GM10266 (cell line): ENCODE measurements at regions not wholly inside any gene's neighbourhood (a gene's known extent, or its start where the extent isn't known, plus 50 kb on each side); places are given as distances from the start of the nearest gene placed in this dataset.

Experiments
- DNase-seq: peaks from one replicate; pipeline ENCODE4 v3.0.0; 2012; ENCODE audit errors: extremely low spot score
- TF ChIP-seq, protein P1 (sequence below): IDR thresholded peaks from 2 replicates; pipeline ENCODE4 v1.5.1; 2012; ENCODE audit warnings: mild to moderate bottlenecking, low read depth; ENCODE audit not compliant: control insufficient read depth, insufficient read depth; ENCODE audit errors: missing control alignments

DNA sequence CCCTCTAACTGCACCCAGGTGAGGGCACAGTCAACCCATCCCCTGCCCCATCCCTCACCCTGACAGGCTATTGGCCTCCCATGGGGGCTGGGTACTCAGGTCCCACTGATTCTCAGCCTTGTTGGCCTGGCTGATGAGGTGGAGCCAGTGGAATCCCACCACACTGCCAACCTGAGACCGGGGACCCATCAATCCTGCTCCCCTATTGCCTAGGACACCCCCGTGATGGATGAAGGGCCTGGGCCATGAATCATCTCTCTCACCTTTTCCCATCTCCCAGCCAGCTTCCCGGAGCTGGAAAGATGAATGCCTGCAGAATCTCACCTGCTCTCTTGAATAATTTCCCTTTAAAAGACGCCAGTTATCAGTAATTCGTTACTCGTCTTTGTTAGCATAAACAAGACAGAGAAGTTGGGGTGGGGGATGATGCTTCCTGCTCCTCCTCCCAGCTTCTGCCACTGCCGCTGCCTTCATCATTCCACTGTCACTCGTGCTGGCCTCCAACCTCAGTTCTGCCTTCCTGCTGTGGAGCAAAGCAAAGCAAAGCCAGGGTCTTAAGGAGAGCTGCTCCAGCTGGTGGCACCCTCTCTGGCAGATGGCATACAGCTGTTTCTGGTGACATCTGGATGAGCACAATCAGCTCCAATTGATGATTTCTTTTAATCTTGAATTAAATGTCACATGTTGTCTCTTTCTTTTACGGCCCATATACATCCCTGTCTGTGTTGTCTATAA is 204.0 kb upstream of the NECTIN1 start:
- TF ChIP-seq, protein P1, sequence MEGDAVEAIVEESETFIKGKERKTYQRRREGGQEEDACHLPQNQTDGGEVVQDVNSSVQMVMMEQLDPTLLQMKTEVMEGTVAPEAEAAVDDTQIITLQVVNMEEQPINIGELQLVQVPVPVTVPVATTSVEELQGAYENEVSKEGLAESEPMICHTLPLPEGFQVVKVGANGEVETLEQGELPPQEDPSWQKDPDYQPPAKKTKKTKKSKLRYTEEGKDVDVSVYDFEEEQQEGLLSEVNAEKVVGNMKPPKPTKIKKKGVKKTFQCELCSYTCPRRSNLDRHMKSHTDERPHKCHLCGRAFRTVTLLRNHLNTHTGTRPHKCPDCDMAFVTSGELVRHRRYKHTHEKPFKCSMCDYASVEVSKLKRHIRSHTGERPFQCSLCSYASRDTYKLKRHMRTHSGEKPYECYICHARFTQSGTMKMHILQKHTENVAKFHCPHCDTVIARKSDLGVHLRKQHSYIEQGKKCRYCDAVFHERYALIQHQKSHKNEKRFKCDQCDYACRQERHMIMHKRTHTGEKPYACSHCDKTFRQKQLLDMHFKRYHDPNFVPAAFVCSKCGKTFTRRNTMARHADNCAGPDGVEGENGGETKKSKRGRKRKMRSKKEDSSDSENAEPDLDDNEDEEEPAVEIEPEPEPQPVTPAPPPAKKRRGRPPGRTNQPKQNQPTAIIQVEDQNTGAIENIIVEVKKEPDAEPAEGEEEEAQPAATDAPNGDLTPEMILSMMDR: no peak
- no peak for DNase-seq

DNA sequence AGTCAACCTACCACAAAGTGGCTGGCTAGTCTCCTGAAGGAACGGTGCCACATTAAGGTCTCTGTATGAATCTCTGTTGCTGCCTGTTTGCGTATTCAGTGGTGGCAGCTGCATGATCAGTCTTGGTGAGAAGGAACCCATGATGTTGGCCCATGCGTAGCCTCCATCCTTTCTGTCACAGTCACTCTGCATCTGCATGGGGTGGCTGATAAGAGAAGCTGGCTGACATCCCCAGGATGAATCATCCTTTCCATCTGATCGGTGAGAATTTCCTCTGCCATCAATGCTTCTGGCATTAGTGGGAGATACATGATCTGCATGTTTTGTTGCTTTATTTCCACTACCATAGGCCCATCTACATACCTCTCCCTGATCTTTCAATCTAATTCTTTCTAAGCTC is 199.0 kb upstream of the NECTIN1 start:
- no peak for DNase-seq
- TF ChIP-seq, protein P1: no peak

DNA sequence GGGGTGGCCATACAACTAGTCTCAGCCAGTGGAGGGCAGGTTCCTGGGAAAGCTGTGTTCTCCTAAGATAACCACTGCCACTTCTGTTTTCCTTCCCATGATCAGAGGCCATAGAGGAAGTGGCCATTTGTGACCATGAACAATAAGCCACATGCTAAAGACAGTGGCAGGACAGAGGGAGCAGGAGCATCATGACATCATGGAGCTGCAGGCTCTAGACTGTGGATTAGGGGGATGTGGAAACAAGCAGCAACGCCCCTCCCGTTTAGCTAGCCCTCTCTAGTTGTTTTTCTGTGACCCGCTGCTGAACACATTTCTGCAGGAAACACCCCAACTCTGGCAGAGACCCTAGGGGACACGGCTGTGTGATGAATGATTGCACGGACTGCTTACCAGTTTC is 195.0 kb upstream of the NECTIN1 start:
- DNase-seq: no peak
- TF ChIP-seq, protein P1: no peak

DNA sequence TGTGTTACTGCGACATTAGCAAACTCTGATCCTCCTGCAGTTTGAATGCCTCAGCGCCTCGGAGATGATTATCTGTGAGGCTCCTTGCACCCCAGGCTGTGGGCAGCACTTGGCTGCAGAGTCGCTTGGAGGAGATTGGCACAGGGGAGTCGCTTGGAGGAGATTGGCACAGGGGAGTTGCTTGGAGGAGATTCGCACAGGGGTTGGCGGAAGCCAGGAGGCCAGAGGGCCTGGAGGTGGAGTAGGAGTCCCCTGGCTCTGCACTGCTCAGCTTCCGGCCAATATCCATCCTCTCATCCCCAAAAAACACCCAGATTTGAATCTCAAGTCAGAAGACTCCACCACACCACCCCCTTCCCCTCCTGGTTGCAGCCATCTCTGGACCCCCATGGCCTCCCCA is 192.6 kb upstream of the NECTIN1 start:
- DNase-seq: no peak

DNA sequence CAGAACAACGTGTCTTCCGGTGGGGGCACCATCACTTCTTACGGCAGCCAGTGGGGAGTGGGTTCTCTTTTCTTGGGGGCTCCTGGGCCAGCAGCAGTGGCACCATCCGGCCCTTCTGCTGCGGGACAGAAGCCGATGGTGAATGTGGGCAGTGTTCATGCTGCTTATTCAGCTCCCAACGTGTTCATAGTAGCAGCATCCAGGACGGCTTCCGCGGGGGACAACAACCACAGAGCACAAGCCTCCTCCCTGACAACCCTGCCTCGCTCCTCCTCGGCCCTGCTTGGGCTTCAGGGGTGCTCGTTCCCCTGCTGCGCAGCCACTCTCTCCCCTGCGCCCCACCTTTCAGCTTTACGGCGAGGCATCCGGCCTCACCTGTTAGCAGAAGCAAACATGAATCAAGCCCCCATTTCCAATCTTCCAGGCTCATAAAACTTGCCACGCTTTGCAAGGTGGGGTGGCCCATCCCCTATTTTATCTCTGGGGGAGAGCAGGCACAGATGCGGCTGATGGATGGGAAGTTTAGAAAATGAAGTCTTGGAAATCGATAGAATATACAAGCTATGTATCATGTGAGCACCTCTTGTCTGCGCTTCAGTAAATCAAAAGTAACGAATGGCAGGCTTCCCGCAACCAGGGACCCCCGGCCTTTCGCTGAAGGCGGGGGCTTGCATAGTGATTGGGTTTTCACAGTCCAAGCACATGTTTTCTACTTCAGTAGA is 191.8 kb upstream of the NECTIN1 start:
- no peak for DNase-seq
- TF ChIP-seq, protein P1: no peak

More for the DNA sequence above, 192.6 kb upstream of the NECTIN1 start:
- TF ChIP-seq, protein P1: no peak

DNA sequence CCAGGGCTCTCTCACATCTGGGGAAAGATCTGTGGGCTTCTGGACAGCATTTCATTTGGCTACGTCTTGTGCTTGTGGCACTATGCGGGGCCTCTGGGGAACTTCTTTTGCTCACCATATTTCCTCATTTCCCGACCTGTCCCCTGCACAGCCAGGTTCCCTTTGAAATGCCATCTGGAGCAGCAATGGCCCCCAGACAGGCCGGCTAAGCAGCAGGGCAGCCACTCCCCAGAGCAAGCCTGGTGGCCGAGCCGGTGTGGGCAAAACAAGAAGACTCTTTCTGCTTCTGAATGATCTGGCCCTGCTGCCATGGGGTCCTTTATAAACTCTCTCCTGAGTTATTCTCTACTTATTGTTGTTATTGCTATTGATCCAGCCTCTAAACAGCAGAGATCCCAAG is 190.7 kb upstream of the NECTIN1 start:
- DNase-seq: no peak
- TF ChIP-seq, protein P1: no peak

DNA sequence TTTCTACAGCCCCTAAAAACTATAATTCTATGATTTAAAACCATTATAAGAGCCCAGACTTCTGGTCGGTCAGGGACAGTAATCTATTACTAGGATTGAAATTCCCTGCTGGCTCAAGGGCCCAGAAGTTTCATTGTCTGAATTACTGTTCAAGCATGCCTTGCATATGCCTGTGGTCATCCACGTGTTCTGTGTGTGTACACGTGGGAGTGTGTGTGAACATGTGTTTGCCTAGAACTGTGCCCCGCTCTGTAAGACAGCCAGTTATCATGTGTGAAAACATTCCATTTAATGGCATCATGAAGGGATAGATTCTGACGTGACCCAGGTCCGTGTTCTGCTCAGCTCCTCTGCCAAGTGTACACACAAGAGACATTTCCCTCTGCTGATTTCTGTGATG is 189.3 kb upstream of the NECTIN1 start:
- TF ChIP-seq, protein P1: no peak
- no peak for DNase-seq
